ENCODE measurements at regions not wholly inside any gene's neighbourhood (a gene's known extent, or its start where the extent isn't known, plus 50 kb on each side); places are given as distances from the start of the nearest gene placed in this dataset.

DNA sequence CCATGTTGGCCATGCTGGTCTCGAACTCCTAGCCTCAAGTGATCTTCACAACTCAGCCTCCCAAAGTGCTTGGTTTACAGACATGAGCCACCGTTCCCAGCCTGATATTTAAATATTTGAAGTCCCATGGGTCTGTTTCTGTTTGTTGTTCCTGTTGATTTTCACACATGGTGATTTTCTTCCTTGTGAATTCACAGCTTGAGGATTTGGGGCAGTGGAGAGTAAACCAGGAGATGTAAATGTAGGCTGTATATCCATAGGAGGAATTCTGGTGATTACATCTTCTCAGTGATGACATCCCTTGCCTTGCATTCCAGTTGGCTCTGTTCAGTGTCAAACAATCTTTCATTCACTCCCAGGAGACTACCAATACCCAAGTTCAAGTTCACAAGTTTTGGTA, 471.9 kb downstream of the KCTD12 start:
- DNase-seq: no peak

DNA sequence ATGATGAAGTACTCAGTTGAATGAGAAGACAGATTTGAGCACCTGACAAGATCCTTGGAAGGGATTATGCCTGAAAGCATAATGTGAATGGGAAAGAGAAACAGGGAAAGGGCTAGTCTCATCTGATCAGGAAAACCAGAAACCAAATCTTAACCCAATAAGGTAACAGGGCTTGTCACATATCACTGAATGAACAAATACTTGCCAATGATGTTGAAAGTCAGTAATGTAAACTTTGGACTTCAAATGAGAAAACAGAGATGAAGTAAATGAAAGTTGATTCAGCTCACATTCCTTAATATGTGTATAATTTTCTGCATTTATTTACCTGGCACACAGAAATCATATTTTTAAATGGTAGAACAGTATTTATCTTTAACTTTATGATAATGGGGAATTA, 480.0 kb downstream of the KCTD12 start:
- DNase-seq: no peak

- DNase-seq: no peak
Observed at GRCh38 chr13:76398425-76398824, 487.8 kb downstream of the KCTD12 start.

- DNase-seq: no peak
Observed at GRCh38 chr13:76397413-76397812, 488.8 kb downstream of the KCTD12 start.

DNA sequence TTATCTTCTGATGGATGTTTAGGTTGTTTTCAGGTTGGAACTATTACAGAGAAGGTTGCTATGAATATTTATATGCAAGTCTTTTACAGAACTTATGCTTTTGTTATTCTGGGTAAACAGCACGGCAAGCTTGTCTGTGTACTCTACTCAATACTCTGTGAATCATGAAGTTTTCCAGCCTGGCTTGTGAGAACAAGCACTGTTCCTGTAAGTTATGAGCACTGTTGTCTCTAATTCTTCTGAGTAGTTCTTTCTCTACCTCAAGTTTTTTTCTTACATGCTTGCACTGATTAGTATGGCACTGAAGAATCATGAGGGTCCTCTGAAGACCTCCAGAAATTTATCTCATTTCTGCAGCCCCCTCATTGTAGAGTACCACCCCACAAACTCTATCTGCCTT, 496.9 kb downstream of the KCTD12 start:
- DNase-seq: no peak

DNA sequence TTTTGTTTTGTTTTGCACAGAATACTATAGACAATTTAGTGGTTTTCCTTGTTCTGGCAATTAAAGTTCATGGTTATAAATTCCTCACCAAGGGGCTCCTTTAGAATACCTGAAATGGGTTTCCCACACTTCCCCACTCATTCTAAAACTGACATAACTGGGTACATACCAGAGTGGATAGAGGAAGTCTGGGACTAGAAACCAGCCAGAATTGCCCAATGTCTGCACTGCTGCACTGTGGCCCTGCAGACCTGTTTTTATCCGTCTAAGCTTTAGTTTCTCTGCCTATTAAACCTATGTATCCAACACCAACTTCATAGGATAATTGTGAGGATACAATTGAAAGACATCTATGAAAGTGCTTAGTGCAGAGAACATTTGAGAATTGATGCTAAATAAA, 498.6 kb downstream of the KCTD12 start:
- DNase-seq: no peak

DNA sequence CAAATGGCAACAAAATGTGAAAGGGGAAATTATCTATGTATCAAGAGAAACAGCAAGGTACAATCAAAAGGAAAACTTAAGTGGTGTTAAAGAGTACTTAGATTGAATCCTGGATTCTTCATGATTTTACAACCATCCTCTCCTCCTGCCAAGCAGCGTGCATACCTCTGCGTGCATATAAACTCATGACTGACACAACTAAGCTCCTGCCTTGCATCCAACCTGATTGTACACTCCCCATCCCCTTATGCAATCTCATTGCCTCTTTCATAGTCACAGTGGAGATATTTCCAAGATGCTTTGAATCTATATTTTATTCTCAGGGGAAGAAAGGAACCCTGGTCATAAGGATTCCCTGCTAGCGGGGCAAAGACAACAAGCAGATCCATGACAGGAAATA, 499.9 kb downstream of the KCTD12 start:
- no peak for DNase-seq

GRCh38 chr13:76385586-76385985, 500.6 kb downstream of the KCTD12 start:
- no peak for DNase-seq

DNA sequence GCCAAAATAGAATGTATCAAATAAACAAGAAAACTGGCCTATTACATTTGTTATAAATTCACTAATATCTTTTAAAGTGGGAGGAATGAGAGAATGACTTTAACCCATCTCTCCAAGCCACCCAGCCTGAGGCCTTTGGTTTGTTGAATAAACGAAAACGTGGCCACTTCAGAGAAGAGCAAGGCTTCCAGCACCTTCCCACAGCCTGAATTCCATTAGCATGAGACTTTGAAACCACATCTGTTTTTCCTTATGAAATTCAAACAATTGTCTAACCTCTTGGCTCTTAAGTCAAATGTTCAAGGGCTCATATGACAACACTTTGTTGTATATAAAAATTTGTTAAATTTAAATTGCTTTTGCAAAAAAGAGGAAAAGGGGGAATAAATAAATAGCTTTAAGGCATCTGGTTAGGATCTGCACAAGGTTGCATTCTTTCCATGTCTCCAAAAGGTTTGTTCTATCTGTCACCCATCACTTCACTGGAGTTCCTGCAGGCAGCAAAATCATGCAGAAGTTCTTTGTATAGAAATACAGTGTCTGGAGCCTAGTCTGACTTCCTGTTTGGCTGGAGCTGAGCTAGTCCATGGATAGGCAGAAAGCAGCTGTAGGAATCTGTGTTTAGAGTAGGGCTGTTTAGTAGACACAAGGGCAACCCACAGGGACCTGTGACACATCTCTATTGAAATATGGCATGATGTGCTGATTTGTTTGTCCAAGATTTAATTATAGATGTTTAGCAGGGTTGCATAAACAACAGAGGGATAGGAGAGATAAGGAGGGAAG, 502.3 kb downstream of the KCTD12 start:
- DNase-seq: no peak

DNA sequence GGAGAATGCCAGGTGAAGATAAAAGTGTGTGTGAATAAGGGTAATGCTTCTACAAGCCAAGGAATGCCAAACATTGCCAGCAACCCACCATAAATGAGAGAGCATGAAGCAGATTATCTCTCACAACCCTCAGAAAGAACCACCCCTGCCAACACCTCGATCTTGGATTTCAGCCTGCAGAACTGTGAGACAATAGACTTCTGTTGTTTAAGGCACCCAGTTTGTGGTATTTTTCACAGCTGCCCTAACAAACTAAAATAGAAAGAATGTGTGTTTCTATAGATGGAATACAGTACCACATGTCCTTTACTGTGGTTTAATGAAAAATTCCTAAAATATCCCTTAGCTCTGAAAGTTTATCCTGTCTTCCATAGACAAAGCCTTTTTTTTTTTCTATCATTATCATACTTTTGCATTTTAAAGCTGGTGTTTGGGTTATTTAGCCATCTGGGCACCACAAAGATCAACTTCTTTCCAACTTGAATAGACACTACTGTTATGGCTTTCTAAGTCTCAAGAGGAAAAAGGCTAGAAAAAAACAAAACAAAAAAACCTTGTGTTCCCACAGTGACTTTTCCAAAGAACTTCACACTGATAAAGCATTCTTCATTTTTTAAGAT, 505.6 kb downstream of the KCTD12 start:
- no peak for DNase-seq

GRCh38 chr13:76379341-76380105, 506.7 kb downstream of the KCTD12 start:
- no peak for DNase-seq

GRCh38 chr13:76378767-76379166, 507.4 kb downstream of the KCTD12 start:
- no peak for DNase-seq

GRCh38 chr13:76363682-76364289, 522.4 kb downstream of the KCTD12 start:
- no peak for DNase-seq

DNA sequence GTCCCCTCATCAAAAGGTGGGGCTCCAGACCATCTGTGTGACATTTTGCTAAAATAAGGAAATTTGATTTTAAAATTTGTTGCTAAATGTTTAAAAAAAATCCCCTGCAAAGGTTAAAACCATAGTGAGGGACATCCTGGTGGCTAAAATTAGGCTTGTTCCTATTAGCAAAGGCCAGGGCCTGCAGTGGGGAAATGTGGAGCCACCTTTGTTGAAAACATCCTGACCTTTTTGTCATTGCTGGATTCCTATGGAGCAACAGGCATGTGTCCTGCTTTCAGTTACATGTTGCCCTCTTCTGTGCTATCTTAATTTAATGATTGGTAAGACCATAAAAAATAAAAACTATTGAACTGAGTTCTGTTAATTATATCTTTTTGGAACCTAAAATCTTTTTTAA, 524.3 kb downstream of the KCTD12 start:
- no peak for DNase-seq

DNA sequence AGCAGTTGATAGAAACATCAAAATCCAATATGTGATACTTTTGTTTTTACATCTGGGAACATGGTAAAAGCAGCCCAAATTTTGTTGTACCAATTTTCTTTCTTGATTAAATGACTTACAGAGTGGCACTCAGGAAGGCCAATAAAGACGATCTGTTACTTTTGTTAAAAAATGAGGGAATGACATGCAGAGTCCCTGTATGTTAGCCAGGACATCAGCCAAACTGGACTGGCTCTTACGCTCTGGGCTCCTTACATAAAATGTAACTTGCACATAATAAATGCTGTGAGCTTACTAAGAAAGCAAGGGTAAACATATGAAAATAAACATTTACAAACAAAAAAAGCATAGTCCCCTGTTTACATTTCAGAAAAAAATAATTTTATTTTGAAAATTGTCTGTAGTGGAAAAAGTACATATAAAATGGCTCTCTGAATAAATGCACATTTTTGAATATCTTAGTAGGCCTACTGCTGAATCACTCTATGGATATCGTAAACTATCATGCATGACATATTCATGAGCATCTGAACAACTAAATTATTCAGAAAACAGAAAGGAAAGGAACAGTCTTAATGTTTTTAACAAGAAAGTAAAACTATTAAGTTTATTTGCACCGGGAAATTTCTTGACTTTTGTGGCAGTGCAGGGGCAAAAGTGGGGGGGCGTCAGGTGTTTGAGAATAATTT, 534.5 kb downstream of the KCTD12 start:
- DNase-seq: no peak

DNA sequence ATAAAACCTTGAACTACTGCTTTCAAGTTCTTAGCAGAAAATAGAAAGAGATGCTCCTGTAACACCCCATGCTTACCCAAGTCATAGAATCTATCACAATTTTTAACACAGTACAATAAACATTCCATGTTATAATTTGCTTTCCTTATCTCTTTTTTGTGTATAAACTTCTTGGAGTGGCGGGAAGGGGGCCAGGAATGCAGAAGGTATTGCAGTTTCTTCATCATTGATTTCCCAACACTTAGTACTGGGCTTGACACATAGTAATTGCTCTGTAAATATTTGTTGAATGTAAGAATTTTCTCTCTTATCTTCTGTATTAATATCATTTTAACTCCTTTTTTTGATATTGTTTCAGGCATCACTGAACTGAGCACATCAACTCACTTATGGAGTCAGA, 535.8 kb downstream of the KCTD12 start:
- no peak for DNase-seq

DNA sequence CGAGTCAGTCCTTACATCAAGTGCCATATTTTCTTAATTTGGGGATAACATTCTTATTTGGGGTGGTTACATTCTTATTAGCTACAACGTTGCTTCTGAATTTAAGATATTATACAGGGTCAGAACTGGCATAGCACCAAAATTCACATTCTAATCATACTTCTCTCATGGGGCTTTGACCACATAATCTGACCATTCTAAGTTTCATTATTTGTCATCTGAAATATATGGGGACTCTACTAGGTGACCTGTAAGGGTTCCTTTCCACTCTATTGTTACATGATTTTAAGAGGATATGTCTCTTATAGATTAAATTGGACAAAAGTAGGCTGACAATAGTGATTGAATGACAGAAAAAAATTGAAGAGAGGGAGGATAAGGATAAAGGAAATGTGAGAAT, 536.5 kb downstream of the KCTD12 start:
- DNase-seq: no peak

GRCh38 chr13:76339649-76340048, 546.6 kb downstream of the KCTD12 start:
- DNase-seq: no peak

- DNase-seq: no peak
Observed at GRCh38 chr13:76338003-76338402, 548.2 kb downstream of the KCTD12 start.

GRCh38 chr13:76336889-76337844, 549.0 kb downstream of the KCTD12 start:
- no peak for DNase-seq

GRCh38 chr13:76335463-76335862, 550.7 kb downstream of the KCTD12 start:
- no peak for DNase-seq

All from activated CD4-positive, alpha-beta T cell treated with anti-CD3 and anti-CD28 coated beads, Interleukin-2, amount 50 U/mL, for 48 hours (primary cell).